ENCODE measurements at regions not wholly inside any gene's neighbourhood (a gene's known extent, or its start where the extent isn't known, plus 50 kb on each side); places are given as distances from the start of the nearest gene placed in this dataset.
"Not testable (repeated sequence)": the region's sequence is repeated elsewhere in the genome, so short reads cannot be mapped to it uniquely, and the experiment has no call there.

- DNase-seq (ENCODE audit: low spot score), result no peak
These were observed 194.0 kb upstream of the RBBP8 start for GRCh38 chr18:22739061-22739642.

GRCh38 chr18:22739789-22740188, 193.3 kb upstream of the RBBP8 start:
- no peak for DNase-seq (ENCODE audit: low spot score)

- DNase-seq (ENCODE audit: low spot score), result no peak
These were observed 191.8 kb upstream of the RBBP8 start for GRCh38 chr18:22741318-22741717.

- no peak for DNase-seq (ENCODE audit: low spot score)
These were observed 190.7 kb upstream of the RBBP8 start for GRCh38 chr18:22742409-22742808.

GRCh38 chr18:22745966-22746365, 187.2 kb upstream of the RBBP8 start:
- DNase-seq (ENCODE audit: low spot score), result no peak

- no peak for DNase-seq (ENCODE audit: low spot score)
These were observed 181.1 kb upstream of the RBBP8 start for GRCh38 chr18:22752014-22752413.

GRCh38 chr18:22753130-22753831, 179.8 kb upstream of the RBBP8 start:
- no peak for DNase-seq (ENCODE audit: low spot score)

- not testable (repeated sequence) for DNase-seq (ENCODE audit: low spot score)
These were observed 169.1 kb upstream of the RBBP8 start for GRCh38 chr18:22764005-22764404.

- no peak for DNase-seq (ENCODE audit: low spot score)
These were observed 167.2 kb upstream of the RBBP8 start for GRCh38 chr18:22765896-22766295.

- DNase-seq (ENCODE audit: low spot score), result no peak
These were observed 165.5 kb upstream of the RBBP8 start for GRCh38 chr18:22767653-22768052.

GRCh38 chr18:22773944-22774343, 159.2 kb upstream of the RBBP8 start:
- DNase-seq (ENCODE audit: low spot score), result no peak

GRCh38 chr18:22778996-22779395, 154.1 kb upstream of the RBBP8 start:
- no peak for DNase-seq (ENCODE audit: low spot score)

GRCh38 chr18:22783245-22783644, 149.9 kb upstream of the RBBP8 start:
- DNase-seq (ENCODE audit: low spot score), result no peak

GRCh38 chr18:22783662-22784076, 149.5 kb upstream of the RBBP8 start:
- no peak for DNase-seq (ENCODE audit: low spot score)

- no peak for DNase-seq (ENCODE audit: low spot score)
These were observed 144.1 kb upstream of the RBBP8 start for GRCh38 chr18:22789052-22789451.

GRCh38 chr18:22789600-22789999, 143.5 kb upstream of the RBBP8 start:
- DNase-seq (ENCODE audit: low spot score), result peak; percentile 33

GRCh38 chr18:22790545-22791309, 142.4 kb upstream of the RBBP8 start:
- DNase-seq (ENCODE audit: low spot score), result no peak

GRCh38 chr18:22791310-22791610, 141.9 kb upstream of the RBBP8 start:
- no peak for DNase-seq (ENCODE audit: low spot score)

- peak; percentile 42 for DNase-seq (ENCODE audit: low spot score)
These were observed 137.0 kb upstream of the RBBP8 start for GRCh38 chr18:22796113-22796512.

- DNase-seq (ENCODE audit: low spot score), result no peak
These were observed 132.6 kb upstream of the RBBP8 start for GRCh38 chr18:22800551-22800951.

- DNase-seq (ENCODE audit: low spot score), result peak; percentile 58
These were observed 119.3 kb upstream of the RBBP8 start for GRCh38 chr18:22813648-22814328.

GRCh38 chr18:22814329-22814703, 118.8 kb upstream of the RBBP8 start:
- DNase-seq (ENCODE audit: low spot score), result no peak
